NCI-H1436 (cell line): ENCODE measurements at regions not wholly inside any gene's neighbourhood (a gene's known extent, or its start where the extent isn't known, plus 50 kb on each side); places are given as distances from the start of the nearest gene placed in this dataset.
A peak's percentile ranks its signal among the peaks of the same experiment; 100 is the strongest.
"Not testable (repeated sequence)": the region's sequence is repeated elsewhere in the genome, so short reads cannot be mapped to it uniquely, and the experiment has no call there.

Source experiments
- DNase-seq: peaks from one replicate; lab custom pipeline; 2025; lab: John Stamatoyannopoulos, UW

- no peak for DNase-seq
These were observed 242.8 kb upstream of the PDZRN3 start for GRCh38 chr3:73867524-73867923.

GRCh38 chr3:73866846-73867245 lies 242.1 kb upstream of the PDZRN3 start:
- no peak for DNase-seq

- DNase-seq, result no peak
These were observed 238.9 kb upstream of the PDZRN3 start for GRCh38 chr3:73863546-73864079.

- no peak for DNase-seq
These were observed 231.1 kb upstream of the PDZRN3 start for GRCh38 chr3:73855813-73856212.

GRCh38 chr3:73848173-73848906 lies 223.6 kb upstream of the PDZRN3 start:
- DNase-seq, result peak; percentile 4

GRCh38 chr3:73846951-73847350 lies 222.2 kb upstream of the PDZRN3 start:
- DNase-seq, result no peak

GRCh38 chr3:73839032-73839431 lies 214.3 kb upstream of the PDZRN3 start:
- no peak for DNase-seq

GRCh38 chr3:73835945-73836344 lies 211.2 kb upstream of the PDZRN3 start:
- DNase-seq, result no peak

GRCh38 chr3:73832426-73832825 lies 207.7 kb upstream of the PDZRN3 start:
- no peak for DNase-seq

GRCh38 chr3:73828348-73828747 lies 203.6 kb upstream of the PDZRN3 start:
- DNase-seq, result no peak

GRCh38 chr3:73827725-73828211 lies 203.0 kb upstream of the PDZRN3 start:
- DNase-seq, result no peak

- no peak for DNase-seq
These were observed 202.5 kb upstream of the PDZRN3 start for GRCh38 chr3:73827204-73827603.

GRCh38 chr3:73820896-73821295 lies 196.2 kb upstream of the PDZRN3 start:
- not testable (repeated sequence) for DNase-seq

- DNase-seq, result no peak
These were observed 195.7 kb upstream of the PDZRN3 start for GRCh38 chr3:73820431-73820830.

- no peak for DNase-seq
These were observed 191.2 kb upstream of the PDZRN3 start for GRCh38 chr3:73815966-73816365.

GRCh38 chr3:73813692-73814292 lies 189.1 kb upstream of the PDZRN3 start:
- no peak for DNase-seq

- no peak for DNase-seq
These were observed 188.6 kb upstream of the PDZRN3 start for GRCh38 chr3:73813291-73813690.

GRCh38 chr3:73812054-73812453 lies 187.3 kb upstream of the PDZRN3 start:
- DNase-seq, result no peak

- no peak for DNase-seq
These were observed 184.2 kb upstream of the PDZRN3 start for GRCh38 chr3:73808862-73809509.

- no peak for DNase-seq
These were observed 180.7 kb upstream of the PDZRN3 start for GRCh38 chr3:73805435-73805834.

GRCh38 chr3:73804204-73804603 lies 179.5 kb upstream of the PDZRN3 start:
- no peak for DNase-seq

GRCh38 chr3:73801444-73801843 lies 176.7 kb upstream of the PDZRN3 start:
- no peak for DNase-seq

GRCh38 chr3:73797311-73797710 lies 172.6 kb upstream of the PDZRN3 start:
- no peak for DNase-seq
